AG04450 (cell line): ENCODE measurements at regions not wholly inside any gene's neighbourhood (a gene's known extent, or its start where the extent isn't known, plus 50 kb on each side); places are given as distances from the start of the nearest gene placed in this dataset.

Experiments
- CTCF ChIA-PET: fragments of 300-600, 350-600 bp; formaldehyde crosslinking; extraction: SDS; loops from one replicate; lab custom pipeline; 2022; ENCODE audit warnings: antibody characterized with exemption, inconsistent platforms; lab: Charles Lee
- POLR2A ChIA-PET: fragments of 350-600 bp; formaldehyde crosslinking; extraction: SDS; loops from one replicate; lab custom pipeline; 2021; ENCODE audit warnings: antibody characterized with exemption, inconsistent platforms; lab: Yijun Ruan, JAX
- DNase-seq: peaks from one replicate; pipeline ENCODE4 v3.0.0-alpha.2; 2011; ENCODE audit warnings: low read depth, low spot score
- H3K27ac ChIP-seq: one replicate; pipeline ENCODE4 v1.5.1; 2012; ENCODE audit warnings: low read depth, low read length, control low read depth
- H3K27me3 ChIP-seq: one replicate; pipeline ENCODE4 v1.6.0; 2012; ENCODE audit warnings: low read length; ENCODE audit not compliant: control insufficient read depth, insufficient read depth
- H3K4me3 ChIP-seq: 2 replicates; pipeline ENCODE4 v1.5.1; 2011; ENCODE audit warnings: mild to moderate bottlenecking, low read depth, low read length, control low read depth
- H3K9me3 ChIP-seq: 2 replicates; pipeline ENCODE4 v1.5.1; 2012; ENCODE audit warnings: low read length; ENCODE audit not compliant: control insufficient read depth, insufficient read depth
- TF ChIP-seq, protein P1 (sequence below): IDR thresholded peaks from 2 replicates; pipeline ENCODE4 v1.5.1; 2011; ENCODE audit warnings: low read depth, low read length, control low read depth, inconsistent platforms

GRCh38 chr2:145253492-145253891 is 733.6 kb upstream of the ZEB2 start:
- H3K9me3 ChIP-seq, result no peaks in the 10 kb centered on the region
- no peaks in the 10 kb centered on the region for H3K27me3 ChIP-seq
- no peak overlapping the region for H3K4me3 ChIP-seq
- POLR2A ChIA-PET, result no interaction called here
- H3K27ac ChIP-seq, result no peak overlapping the region
- TF ChIP-seq, protein P1, sequence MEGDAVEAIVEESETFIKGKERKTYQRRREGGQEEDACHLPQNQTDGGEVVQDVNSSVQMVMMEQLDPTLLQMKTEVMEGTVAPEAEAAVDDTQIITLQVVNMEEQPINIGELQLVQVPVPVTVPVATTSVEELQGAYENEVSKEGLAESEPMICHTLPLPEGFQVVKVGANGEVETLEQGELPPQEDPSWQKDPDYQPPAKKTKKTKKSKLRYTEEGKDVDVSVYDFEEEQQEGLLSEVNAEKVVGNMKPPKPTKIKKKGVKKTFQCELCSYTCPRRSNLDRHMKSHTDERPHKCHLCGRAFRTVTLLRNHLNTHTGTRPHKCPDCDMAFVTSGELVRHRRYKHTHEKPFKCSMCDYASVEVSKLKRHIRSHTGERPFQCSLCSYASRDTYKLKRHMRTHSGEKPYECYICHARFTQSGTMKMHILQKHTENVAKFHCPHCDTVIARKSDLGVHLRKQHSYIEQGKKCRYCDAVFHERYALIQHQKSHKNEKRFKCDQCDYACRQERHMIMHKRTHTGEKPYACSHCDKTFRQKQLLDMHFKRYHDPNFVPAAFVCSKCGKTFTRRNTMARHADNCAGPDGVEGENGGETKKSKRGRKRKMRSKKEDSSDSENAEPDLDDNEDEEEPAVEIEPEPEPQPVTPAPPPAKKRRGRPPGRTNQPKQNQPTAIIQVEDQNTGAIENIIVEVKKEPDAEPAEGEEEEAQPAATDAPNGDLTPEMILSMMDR, result no peak
- no peak for DNase-seq
- CTCF ChIA-PET, result no interaction called here

DNA sequence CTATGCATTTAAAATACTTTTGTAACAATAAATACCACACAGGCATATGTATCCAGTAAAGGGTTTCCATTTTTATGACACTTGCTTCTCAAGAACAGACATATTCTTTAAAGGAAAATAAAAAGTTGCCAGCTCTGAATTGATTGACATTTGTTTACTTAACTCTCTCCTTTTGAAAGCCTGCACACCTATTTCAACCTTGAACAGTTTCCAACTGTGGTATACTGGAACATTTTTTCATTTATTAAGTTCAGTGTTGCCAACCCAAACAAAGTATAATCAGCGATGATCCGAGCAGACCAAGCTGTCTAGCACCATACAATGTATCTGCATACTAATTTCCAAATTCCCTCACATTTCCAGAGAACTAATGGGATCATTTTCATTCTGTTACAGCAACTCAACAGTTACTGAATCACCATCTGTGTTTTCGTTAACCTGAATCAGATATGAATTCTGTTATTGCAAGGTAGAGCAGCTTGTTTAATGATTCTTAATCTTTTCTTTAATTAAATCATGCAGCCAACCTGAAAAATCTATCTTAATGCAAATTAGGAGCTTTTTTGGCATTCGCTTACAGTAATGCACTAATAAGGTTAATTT is 725.5 kb upstream of the ZEB2 start:
- H3K9me3 ChIP-seq, result no peaks in the 10 kb centered on the region
- no peak overlapping the region for H3K4me3 ChIP-seq
- ChIA-PET POLR2A (no interaction called here), CTCF (no interaction called here)
- no peaks in the 10 kb centered on the region for H3K27me3 ChIP-seq
- no peak overlapping the region for H3K27ac ChIP-seq
- TF ChIP-seq, protein P1, result no peak
- no peak for DNase-seq

DNA sequence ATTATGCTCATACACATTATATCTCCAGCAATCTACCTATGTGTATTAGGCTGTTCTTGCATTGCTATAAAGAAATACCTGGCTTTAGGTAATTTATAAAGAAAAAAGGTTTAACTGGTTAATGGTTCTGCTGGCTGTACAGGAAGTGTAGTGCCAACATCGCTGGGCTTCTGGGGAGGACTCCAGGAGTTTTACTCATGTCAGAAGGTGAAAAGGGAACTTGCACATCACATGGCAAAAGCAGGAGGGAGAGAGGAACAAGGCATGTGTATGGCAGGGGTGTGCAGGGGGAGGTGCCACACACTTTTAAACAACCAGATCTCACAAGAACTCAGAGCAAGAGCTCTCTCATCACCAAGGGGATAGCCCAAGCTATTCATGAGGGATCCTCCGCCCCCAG is 715.4 kb upstream of the ZEB2 start:
- no peaks in the 10 kb centered on the region for H3K9me3 ChIP-seq
- DNase-seq, result no peak
- POLR2A ChIA-PET, result no interaction called here
- H3K4me3 ChIP-seq, result no peak overlapping the region
- CTCF ChIA-PET, result no interaction called here
- H3K27ac ChIP-seq, result no peak overlapping the region
- no peaks in the 10 kb centered on the region for H3K27me3 ChIP-seq
- TF ChIP-seq, protein P1, result no peak

DNA sequence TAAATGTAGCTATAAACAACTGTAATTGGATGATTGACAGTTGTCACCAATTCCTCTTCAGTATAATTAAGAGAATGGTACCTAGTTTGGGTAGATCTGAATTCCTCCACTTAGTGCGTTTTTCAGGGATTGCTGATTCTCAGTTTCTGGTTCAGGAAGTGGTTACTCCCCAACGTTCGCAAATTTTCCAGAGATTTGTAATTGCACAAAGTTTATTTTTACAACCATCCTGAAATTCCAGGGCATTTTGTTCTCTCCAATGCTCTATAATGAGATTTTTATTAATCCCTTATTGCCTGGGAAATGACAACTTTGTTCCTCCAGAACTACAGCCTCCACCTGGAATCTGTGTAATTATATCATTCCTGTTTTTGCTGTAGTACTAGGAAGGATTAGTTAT is 710.6 kb upstream of the ZEB2 start:
- ChIA-PET POLR2A (no interaction called here), CTCF (no interaction called here)
- H3K27ac ChIP-seq, result no peak overlapping the region
- H3K27me3 ChIP-seq, result no peaks in the 10 kb centered on the region
- H3K9me3 ChIP-seq, result no peaks in the 10 kb centered on the region
- no peak overlapping the region for H3K4me3 ChIP-seq
- peak; percentile 6 for DNase-seq
- TF ChIP-seq, protein P1, result no peak

DNA sequence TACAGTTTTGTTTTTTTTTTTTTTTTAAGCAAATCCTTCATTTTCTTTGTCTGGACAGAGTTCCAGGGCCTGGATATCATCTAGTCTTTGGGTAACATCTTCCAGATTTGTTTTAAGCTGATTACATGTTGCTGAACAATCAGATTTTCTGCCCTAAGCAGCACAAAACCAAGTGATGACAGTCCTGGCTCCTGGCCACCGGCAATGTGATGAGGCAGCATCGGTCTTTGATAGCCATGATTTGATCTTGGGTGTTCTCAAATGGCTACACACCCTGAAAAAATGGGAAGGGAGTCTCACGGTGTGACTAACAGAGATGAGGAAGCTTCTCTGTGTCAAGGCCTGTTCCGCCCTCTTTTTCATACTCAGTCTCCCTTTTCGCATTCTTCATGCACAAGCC is 708.6 kb upstream of the ZEB2 start:
- TF ChIP-seq, protein P1, result no peak
- no peak for DNase-seq
- H3K4me3 ChIP-seq, result no peak overlapping the region
- ChIA-PET POLR2A (no interaction called here), CTCF (interaction anchor here (0.7 kb wide), 2 partner anchors 65 to 351 kb away, joined by 3 to 4 read pairs; no protein-coding TSS in a partner anchor)
- no peak overlapping the region for H3K27ac ChIP-seq
- H3K27me3 ChIP-seq, result no peaks in the 10 kb centered on the region
- no peaks in the 10 kb centered on the region for H3K9me3 ChIP-seq
